Renal pelvis (tissue), 1 donor: ENCODE measurements at regions not wholly inside any gene's neighbourhood (a gene's known extent, or its start where the extent isn't known, plus 50 kb on each side); places are given as distances from the start of the nearest gene placed in this dataset.
A peak's percentile ranks its signal among the peaks of the same experiment; 100 is the strongest.
"Not testable (repeated sequence)": the region's sequence is repeated elsewhere in the genome, so short reads cannot be mapped to it uniquely, and the experiment has no call there.

ENCODE experiments used
- DNase-seq: peaks from one replicate; pipeline ENCODE4 v3.0.0-alpha.2; 2013

- no peak for DNase-seq
These were observed 135.9 kb downstream of the ITGB8 start for GRCh38 chr7:20466543-20467021.

- no peak for DNase-seq
These were observed 139.4 kb downstream of the ITGB8 start for GRCh38 chr7:20470082-20470481.

- DNase-seq = no peak
These were observed 140.0 kb downstream of the ITGB8 start for GRCh38 chr7:20470726-20471125.

GRCh38 chr7:20474249-20474648 lies 141.2 kb upstream of the ABCB5 start:
- DNase-seq = no peak

GRCh38 chr7:20475756-20476155 lies 139.7 kb upstream of the ABCB5 start:
- no peak for DNase-seq

GRCh38 chr7:20477067-20477466 lies 138.4 kb upstream of the ABCB5 start:
- DNase-seq = no peak

GRCh38 chr7:20479706-20480105 lies 135.8 kb upstream of the ABCB5 start:
- DNase-seq = no peak

- DNase-seq = no peak
These were observed 133.4 kb upstream of the ABCB5 start for GRCh38 chr7:20482071-20482470.

GRCh38 chr7:20484356-20484755 lies 131.1 kb upstream of the ABCB5 start:
- no peak for DNase-seq

- DNase-seq = no peak
These were observed 126.6 kb upstream of the ABCB5 start for GRCh38 chr7:20488850-20489249.

GRCh38 chr7:20491284-20491683 lies 124.2 kb upstream of the ABCB5 start:
- DNase-seq = no peak

- no peak for DNase-seq
These were observed 120.9 kb upstream of the ABCB5 start for GRCh38 chr7:20494566-20494965.

GRCh38 chr7:20501473-20501872 lies 114.0 kb upstream of the ABCB5 start:
- DNase-seq = not testable (repeated sequence)

GRCh38 chr7:20503278-20503950 lies 112.1 kb upstream of the ABCB5 start:
- DNase-seq = no peak

- DNase-seq = no peak
These were observed 111.4 kb upstream of the ABCB5 start for GRCh38 chr7:20504060-20504459.

- DNase-seq = no peak
These were observed 109.3 kb upstream of the ABCB5 start for GRCh38 chr7:20506175-20506574.

- DNase-seq = no peak
These were observed 108.3 kb upstream of the ABCB5 start for GRCh38 chr7:20507157-20507556.

- no peak for DNase-seq
These were observed 107.4 kb upstream of the ABCB5 start for GRCh38 chr7:20508109-20508508.

- DNase-seq = no peak
These were observed 105.4 kb upstream of the ABCB5 start for GRCh38 chr7:20509892-20510572.

GRCh38 chr7:20510573-20510900 lies 104.9 kb upstream of the ABCB5 start:
- no peak for DNase-seq

- DNase-seq = no peak
These were observed 102.1 kb upstream of the ABCB5 start for GRCh38 chr7:20513341-20513740.

GRCh38 chr7:20513897-20514296 lies 101.6 kb upstream of the ABCB5 start:
- no peak for DNase-seq

- DNase-seq = peak; percentile 78
These were observed 101.1 kb upstream of the ABCB5 start for GRCh38 chr7:20514364-20514763.

- DNase-seq = no peak
These were observed 95.8 kb upstream of the ABCB5 start for GRCh38 chr7:20519645-20520044.
